Subcutaneous abdominal adipose tissue (tissue), 5 donors: ENCODE measurements at regions not wholly inside any gene's neighbourhood (a gene's known extent, or its start where the extent isn't known, plus 50 kb on each side); places are given as distances from the start of the nearest gene placed in this dataset.
"Not testable (repeated sequence)": the region's sequence is repeated elsewhere in the genome, so short reads cannot be mapped to it uniquely, and the experiment has no call there.

Experiments
- H3K27ac ChIP-seq: one replicate; pipeline ENCODE4 v1.7.0; 2013; ENCODE audit warnings: low read depth, mild to moderate bottlenecking, inconsistent platforms, low read length, moderate library complexity
- H3K27me3 ChIP-seq, 5 donors: one replicate each; pipeline ENCODE4 v1.7.0; 2013; ENCODE audit warnings: low read length in 5 of 5, inconsistent platforms in 1 of 5; ENCODE audit not compliant: control insufficient read depth in 5 of 5, insufficient read depth in 4 of 5
- H3K36me3 ChIP-seq, 5 donors: one replicate each; pipeline ENCODE4 v1.7.0; 2013; ENCODE audit warnings: low read length in 5 of 5; ENCODE audit not compliant: control insufficient read depth in 5 of 5, insufficient read depth in 5 of 5
- H3K4me1 ChIP-seq, 5 donors: one replicate each; pipeline ENCODE4 v1.7.0; 2013; ENCODE audit warnings: low read length in 5 of 5, mild to moderate bottlenecking in 3 of 5, moderate library complexity in 1 of 5; ENCODE audit not compliant: control insufficient read depth in 5 of 5, insufficient read depth in 5 of 5
- H3K4me3 ChIP-seq, 5 donors: one replicate each; pipeline ENCODE4 v1.7.0; 2013; ENCODE audit warnings: low read length in 5 of 5, low read depth in 1 of 5
- H3K9ac ChIP-seq, 5 donors: one replicate each; pipeline ENCODE4 v1.7.0; 2013; ENCODE audit warnings: low read length in 5 of 5, mild to moderate bottlenecking in 4 of 5, moderate library complexity in 3 of 5
- H3K9me3 ChIP-seq, 5 donors: one replicate each; pipeline ENCODE4 v1.7.0; 2013; ENCODE audit warnings: low read length in 5 of 5; ENCODE audit not compliant: control insufficient read depth in 5 of 5
- donor health status: healthy.
- donor health status: healthy.
- donor health status: healthy.
- donor health status: healthy.
- donor health status: healthy.

- peaks cover 0 to 16% (median 7%) of the 10 kb centered on the region in 5 donors for H3K9me3 ChIP-seq
- not testable (repeated sequence) for H3K27me3 ChIP-seq, H3K4me1 ChIP-seq, H3K9ac ChIP-seq, H3K36me3 ChIP-seq, H3K4me3 ChIP-seq, H3K27ac ChIP-seq
Measured at GRCh38 chr3:16077146-16077545, 97.3 kb upstream of the GALNT15 start.

GRCh38 chr3:16077681-16078080 is 96.8 kb upstream of the GALNT15 start:
- not testable (repeated sequence) for H3K27me3 ChIP-seq, H3K27ac ChIP-seq, H3K36me3 ChIP-seq, H3K9ac ChIP-seq, H3K4me3 ChIP-seq, H3K4me1 ChIP-seq
- H3K9me3 ChIP-seq, result peaks cover 0 to 16% (median 7%) of the 10 kb centered on the region in 5 donors

- peaks cover 0 to 16% (median 7%) of the 10 kb centered on the region in 5 donors for H3K9me3 ChIP-seq
- H3K4me1 ChIP-seq, result no peaks in the 10 kb centered on the region
- no peak overlapping the region for H3K27ac ChIP-seq
- no peak overlapping the region for H3K4me3 ChIP-seq
- no peaks in the 10 kb centered on the region for H3K27me3 ChIP-seq
- H3K9ac ChIP-seq, result no peak overlapping the region
- H3K36me3 ChIP-seq, result no peaks in the 10 kb centered on the region
Measured at GRCh38 chr3:16079519-16079918, 95.0 kb upstream of the GALNT15 start.

- Histone ChIP-seq H3K4me3 (peak overlapping the region in 1 of 5 donors; percentile 21), H3K4me1 (peaks cover 2 to 18% (median 15%) of the 10 kb centered on the region in 5 donors)
Measured at GRCh38 chr3:16081661-16082060, 92.8 kb upstream of the GALNT15 start.

DNA sequence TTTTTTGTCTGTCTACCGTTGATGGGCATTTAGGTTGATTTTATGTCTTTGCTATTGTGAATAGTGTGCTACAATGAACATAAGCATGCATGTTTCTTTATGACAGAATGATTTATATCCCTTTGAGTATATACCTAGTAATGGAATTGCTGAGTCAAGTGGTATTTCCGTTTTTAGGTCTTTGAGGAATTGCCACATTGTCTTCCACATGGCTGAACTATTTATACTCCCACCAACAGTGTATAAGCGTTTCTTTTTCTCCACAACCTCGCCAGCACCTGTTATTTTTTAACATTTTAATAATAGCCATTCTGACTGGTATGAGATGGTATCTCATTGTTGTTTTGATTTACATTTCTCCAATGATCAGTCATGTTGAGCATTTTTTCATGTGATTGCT is 89.6 kb upstream of the GALNT15 start:
- Histone ChIP-seq H3K4me3 (no peak overlapping the region), H3K4me1 (peaks cover 2 to 28% (median 20%) of the 10 kb centered on the region in 5 donors), H3K27ac (peak overlapping the region; percentile 32), H3K9me3 (peaks cover 0 to 10% (median 5%) of the 10 kb centered on the region in 5 donors), H3K27me3 (no peaks in the 10 kb centered on the region), H3K36me3 (no peaks in the 10 kb centered on the region), H3K9ac (no peak overlapping the region)

More at GRCh38 chr3:16081661-16082060, 92.8 kb upstream of the GALNT15 start:
- Histone ChIP-seq H3K9ac (no peak overlapping the region), H3K36me3 (no peaks in the 10 kb centered on the region), H3K27me3 (no peaks in the 10 kb centered on the region), H3K9me3 (peaks cover 0 to 16% (median 7%) of the 10 kb centered on the region in 5 donors), H3K27ac (no peak overlapping the region)

DNA sequence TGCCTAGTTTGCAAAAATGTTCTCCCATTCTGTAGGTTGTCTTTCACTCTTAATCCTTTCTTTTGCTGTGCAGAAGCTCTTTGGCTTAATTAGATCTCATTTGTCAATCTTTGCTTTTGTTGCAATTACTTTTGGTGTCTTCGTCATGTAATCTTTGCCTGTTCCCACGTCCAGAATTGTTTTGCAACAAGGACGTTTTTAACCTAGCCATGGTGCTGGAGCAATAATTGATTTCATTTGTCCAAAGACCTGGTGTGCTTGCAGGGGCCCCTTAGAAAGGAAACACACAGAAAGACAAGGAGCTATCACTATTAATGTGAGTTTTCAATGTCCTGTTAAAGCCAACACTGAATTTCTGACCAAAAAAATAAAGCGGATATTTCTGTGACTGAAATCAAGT is 89.1 kb upstream of the GALNT15 start:
- Histone ChIP-seq H3K4me3 (no peak overlapping the region), H3K4me1 (peaks cover 2 to 31% (median 20%) of the 10 kb centered on the region in 5 donors), H3K27me3 (no peaks in the 10 kb centered on the region), H3K36me3 (no peaks in the 10 kb centered on the region), H3K9ac (no peak overlapping the region), H3K27ac (peak overlapping the region; percentile 32), H3K9me3 (peaks cover 0 to 10% (median 5%) of the 10 kb centered on the region in 5 donors)

DNA sequence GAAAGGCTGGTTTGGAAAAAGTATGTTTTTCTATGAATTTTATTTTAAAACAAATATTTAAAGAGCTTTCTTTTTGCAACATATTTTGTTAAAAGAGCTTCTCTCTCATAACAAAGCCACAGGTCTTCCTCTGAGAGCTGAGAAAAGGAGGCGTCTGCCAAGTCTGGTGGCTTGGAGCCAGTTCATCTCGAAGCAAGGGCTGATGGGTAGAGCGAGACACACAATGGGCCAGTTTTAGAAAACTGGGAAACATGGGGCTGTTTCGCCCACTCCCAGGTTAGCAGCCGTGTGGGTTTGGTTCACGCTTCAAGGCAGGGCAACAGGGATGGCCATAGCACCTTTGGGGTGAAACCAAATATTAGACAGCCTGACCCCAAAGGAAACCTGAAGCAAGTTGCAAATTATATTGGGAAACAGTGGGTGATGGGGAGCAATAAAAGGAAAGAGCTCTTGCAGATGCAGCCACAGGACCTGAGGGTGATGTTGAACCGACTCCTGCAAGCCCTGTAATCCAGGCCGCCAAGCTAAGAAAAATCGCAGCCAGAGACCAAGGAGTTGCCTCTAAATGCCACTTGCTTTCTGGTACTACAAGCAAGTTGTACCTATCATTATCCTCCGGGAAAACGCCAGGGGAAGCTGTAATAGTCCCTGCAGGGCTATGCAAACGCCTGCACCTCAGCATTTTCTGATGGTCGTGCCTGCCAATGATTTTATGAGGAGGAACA is 88.4 kb upstream of the GALNT15 start:
- H3K9ac ChIP-seq, result no peak overlapping the region
- H3K4me3 ChIP-seq, result peak overlapping the region in 2 of 5 donors; percentile 22 to 32
- H3K27me3 ChIP-seq, result no peaks in the 10 kb centered on the region
- H3K4me1 ChIP-seq, result peaks cover 2 to 37% (median 23%) of the 10 kb centered on the region in 5 donors
- peak overlapping the region; percentile 32 for H3K27ac ChIP-seq
- H3K9me3 ChIP-seq, result peaks cover 0 to 10% (median 5%) of the 10 kb centered on the region in 5 donors
- no peaks in the 10 kb centered on the region for H3K36me3 ChIP-seq

- H3K27me3 ChIP-seq, result no peaks in the 10 kb centered on the region
- H3K9me3 ChIP-seq, result peaks cover 0 to 4% (median 2%) of the 10 kb centered on the region in 5 donors
- H3K9ac ChIP-seq, result no peak overlapping the region
- no peak overlapping the region for H3K27ac ChIP-seq
- peaks cover 2 to 37% (median 23%) of the 10 kb centered on the region in 5 donors for H3K4me1 ChIP-seq
- H3K36me3 ChIP-seq, result no peaks in the 10 kb centered on the region
- H3K4me3 ChIP-seq, result no peak overlapping the region
Measured at GRCh38 chr3:16086690-16087089, 87.8 kb upstream of the GALNT15 start.

- Histone ChIP-seq H3K9ac (no peak overlapping the region), H3K27me3 (no peaks in the 10 kb centered on the region), H3K27ac (no peak overlapping the region)
Measured at GRCh38 chr3:16088496-16088895, 86.0 kb upstream of the GALNT15 start.

GRCh38 chr3:16089521-16089920 is 85.0 kb upstream of the GALNT15 start:
- Histone ChIP-seq H3K9me3 (no peaks in the 10 kb centered on the region), H3K4me1 (peaks cover 2 to 37% (median 23%) of the 10 kb centered on the region in 5 donors), H3K9ac (no peak overlapping the region), H3K27me3 (no peaks in the 10 kb centered on the region), H3K27ac (no peak overlapping the region), H3K36me3 (no peaks in the 10 kb centered on the region), H3K4me3 (no peak overlapping the region)

More at GRCh38 chr3:16088496-16088895, 86.0 kb upstream of the GALNT15 start:
- Histone ChIP-seq H3K36me3 (no peaks in the 10 kb centered on the region), H3K4me3 (no peak overlapping the region), H3K4me1 (peaks cover 2 to 37% (median 23%) of the 10 kb centered on the region in 5 donors), H3K9me3 (no peaks in the 10 kb centered on the region)
